H1 (cell line): ENCODE measurements at regions not wholly inside any gene's neighbourhood (a gene's known extent, or its start where the extent isn't known, plus 50 kb on each side); places are given as distances from the start of the nearest gene placed in this dataset.

Experiments used
- CTCF ChIA-PET: fragments of 300-600 bp; sonication (Branson Sonifier 250); formaldehyde crosslinking; loops from one replicate; lab custom pipeline; 2021; ENCODE audit not compliant: partially characterized antibody; lab: Charles Lee
- POLR2A ChIA-PET: fragments of 300-600 bp; sonication (Branson Sonifier 250); formaldehyde crosslinking; loops from one replicate; lab custom pipeline; 2021; ENCODE audit warnings: inconsistent platforms; ENCODE audit not compliant: partially characterized antibody; lab: Charles Lee
- DNase-seq, 2 experiments: peaks; one replicate each; pipeline versions ENCODE4 v3.0.0 to v3.0.0-alpha.2; 2010 to 2022; ENCODE audit warnings: low spot score in 2 of 2, low read depth in 1 of 2, mixed read lengths in 1 of 2
- FAIRE-seq: peaks from 2 replicates; lab custom pipeline; 2011; peaks lifted over from hg19 to GRCh38; lab: Jason Lieb, UNC
- H2AFZ ChIP-seq: 2 replicates; pipeline ENCODE4 v1.8.1; 2012; ENCODE audit warnings: low read length, inconsistent platforms
- H2AK5ac ChIP-seq: 2 replicates; pipeline ENCODE4 v1.6.1; 2013; ENCODE audit warnings: low read depth, low read length
- H2BK120ac ChIP-seq: replicated peaks from 2 replicates; pipeline ENCODE3; 2013; ENCODE audit warnings: low read depth, low read length, inconsistent platforms
- H2BK12ac ChIP-seq: 2 replicates; pipeline ENCODE4 v1.6.1; 2013; ENCODE audit warnings: low read depth, low read length
- H2BK15ac ChIP-seq: 2 replicates; pipeline ENCODE4 v1.6.1; 2013; ENCODE audit warnings: low read length
- H2BK20ac ChIP-seq: 2 replicates; pipeline ENCODE4 v1.6.1; 2013; ENCODE audit warnings: low read length
- H2BK5ac ChIP-seq: 2 replicates; pipeline ENCODE4 v1.6.1; 2013; ENCODE audit warnings: low read depth, low read length
- H3K14ac ChIP-seq: 2 replicates; pipeline ENCODE4 v1.6.1; 2013; ENCODE audit warnings: inconsistent platforms; ENCODE audit not compliant: insufficient read length
- H3K18ac ChIP-seq: 2 replicates; pipeline ENCODE4 v1.6.1; 2013; ENCODE audit warnings: low read length; ENCODE audit errors: extremely low read depth
- H3K23ac ChIP-seq: 2 replicates; pipeline ENCODE4 v1.6.1; 2013; ENCODE audit warnings: inconsistent platforms; ENCODE audit not compliant: insufficient read length
- H3K23me2 ChIP-seq: 2 replicates; pipeline ENCODE4 v1.6.1; 2013; ENCODE audit warnings: low read depth, low read length
- H3K27ac ChIP-seq: 2 replicates; pipeline ENCODE4 v1.6.1; 2011; ENCODE audit warnings: low read depth, low read length, inconsistent platforms
- H3K27me3 ChIP-seq, 4 experiments: replicated peaks in 1 of 4; 1 replicate in 1 of 4; 2 replicates in 3 of 4; pipeline versions ENCODE4 v1.6.1 to v1.8.1; 2011 to 2013; ENCODE audit warnings: low read length in 3 of 4, mild to moderate bottlenecking in 3 of 4, inconsistent platforms in 2 of 4, mixed read lengths in 2 of 4, moderate library complexity in 1 of 4; ENCODE audit not compliant: control insufficient read depth in 3 of 4, insufficient read depth in 3 of 4; ENCODE audit errors: extremely low read depth in 1 of 4
- H3K36me3 ChIP-seq, 4 experiments: 2 replicates each; pipeline versions ENCODE4 v1.6.1 to v1.8.1; 2011 to 2013; ENCODE audit warnings: mild to moderate bottlenecking in 4 of 4, low read length in 3 of 4, moderate library complexity in 2 of 4, control low read depth in 1 of 4, inconsistent platforms in 1 of 4; ENCODE audit not compliant: insufficient read depth in 4 of 4, control insufficient read depth in 2 of 4
- H3K4ac ChIP-seq: replicated peaks from 2 replicates; pipeline ENCODE3; 2013; ENCODE audit warnings: low read length, low read depth, mixed read lengths, inconsistent platforms; ENCODE audit not compliant: insufficient read length
- H3K4me1 ChIP-seq, 4 experiments: replicated peaks in 1 of 4; 1 replicate in 1 of 4; 2 replicates in 3 of 4; pipeline versions ENCODE4 v1.6.1 to v1.8.1; 2011 to 2013; ENCODE audit warnings: low read length in 3 of 4, inconsistent platforms in 2 of 4, mixed read lengths in 1 of 4; ENCODE audit not compliant: insufficient read depth in 4 of 4, control insufficient read depth in 3 of 4
- H3K4me2 ChIP-seq, 2 experiments: 2 replicates each; pipeline versions ENCODE4 v1.6.1 to v1.8.1; 2011 to 2013; ENCODE audit warnings: low read depth in 2 of 2, low read length in 2 of 2, control low read depth in 1 of 2, inconsistent platforms in 1 of 2, mild to moderate bottlenecking in 1 of 2; ENCODE audit not compliant: insufficient read depth in 1 of 2
- H3K4me3 ChIP-seq, 4 experiments: fragments of 200-600, 300-600 bp in 1 of 4; sonication (generic), shearing (Covaris generic), sonication (Bioruptor Twin) in 1 of 4; 2 replicates each; pipeline versions ENCODE4 v1.5.1 to v1.8.1; 2011 to 2016; ENCODE audit warnings: low read length in 4 of 4, low read depth in 3 of 4, control low read depth in 2 of 4, inconsistent platforms in 2 of 4, mild to moderate bottlenecking in 2 of 4, mixed read lengths in 1 of 4, moderate library complexity in 1 of 4; ENCODE audit not compliant: insufficient read depth in 2 of 4; ENCODE audit errors: extremely low read depth in 1 of 4
- H3K56ac ChIP-seq: replicated peaks from 2 replicates; pipeline ENCODE3; 2013; ENCODE audit warnings: low read depth, mild to moderate bottlenecking, mixed read lengths, low read length, inconsistent platforms; ENCODE audit not compliant: insufficient read length
- H3K79me1 ChIP-seq: 2 replicates; pipeline ENCODE4 v1.6.1; 2013; ENCODE audit warnings: low read depth, low read length, control low read depth
- H3K79me2 ChIP-seq, 2 experiments: 2 replicates each; pipeline versions ENCODE4 v1.6.1 to v1.8.1; 2012 to 2013; ENCODE audit warnings: low read length in 2 of 2, mild to moderate bottlenecking in 2 of 2, inconsistent platforms in 1 of 2; ENCODE audit not compliant: insufficient read depth in 2 of 2, control insufficient read depth in 1 of 2
- H3K9ac ChIP-seq, 4 experiments: replicated peaks in 1 of 4; 1 replicate in 1 of 4; 2 replicates in 3 of 4; pipeline versions ENCODE4 v1.6.1 to v1.8.1; 2011 to 2013; ENCODE audit warnings: low read depth in 3 of 4, low read length in 3 of 4, control low read depth in 2 of 4, mild to moderate bottlenecking in 2 of 4, moderate library complexity in 2 of 4, inconsistent platforms in 1 of 4; ENCODE audit errors: extremely low read depth in 1 of 4
- H3K9me3 ChIP-seq, 2 experiments: 2 replicates each; pipeline versions ENCODE4 v1.6.1 to v1.8.1; 2012 to 2013; ENCODE audit warnings: mild to moderate bottlenecking in 2 of 2, moderate library complexity in 2 of 2, control low read depth in 1 of 2, inconsistent platforms in 1 of 2, low read depth in 1 of 2, low read length in 1 of 2, mixed read lengths in 1 of 2; ENCODE audit not compliant: insufficient read depth in 2 of 2
- H4K20me1 ChIP-seq, 2 experiments: replicated peaks in 1 of 2; 2 replicates each; pipeline versions ENCODE3 to v1.8.1; 2011 to 2013; ENCODE audit warnings: inconsistent platforms in 2 of 2, low read length in 2 of 2, mild to moderate bottlenecking in 1 of 2; ENCODE audit not compliant: insufficient read depth in 2 of 2, control insufficient read depth in 1 of 2
- H4K5ac ChIP-seq: 2 replicates; pipeline ENCODE4 v1.6.1; 2013; ENCODE audit warnings: low read length, low read depth, mixed read lengths, inconsistent platforms; ENCODE audit not compliant: insufficient read length
- H4K8ac ChIP-seq: 2 replicates; pipeline ENCODE4 v1.8.0; 2013; ENCODE audit warnings: mild to moderate bottlenecking, moderate library complexity, low read length, inconsistent platforms; ENCODE audit not compliant: insufficient read depth; ENCODE audit errors: extremely low read depth
- H4K91ac ChIP-seq: replicated peaks from 2 replicates; pipeline ENCODE3; 2013; ENCODE audit warnings: low read length, mixed read lengths, inconsistent platforms; ENCODE audit not compliant: insufficient read length
- CBX5 ChIP-seq: fragments of 300-800, 300-1000 bp; sonication (generic); IDR thresholded peaks from 2 replicates; pipeline ENCODE4 v1.7.1; 2016; ENCODE audit warnings: antibody characterized with exemption, low read length, low read depth
- CBX8 ChIP-seq: fragments of 300-800, 300-1000 bp; sonication (generic); IDR thresholded peaks from 2 replicates; pipeline ENCODE4 v1.7.1; 2016; ENCODE audit warnings: low read depth, low read length, borderline replicate concordance
- CTBP2 ChIP-seq: IDR thresholded peaks from 2 replicates; pipeline ENCODE4 v1.7.0; 2011; ENCODE audit warnings: borderline replicate concordance, mild to moderate bottlenecking, moderate library complexity, mixed read lengths, low read length; ENCODE audit not compliant: insufficient read depth, insufficient read length
- CTCF ChIP-seq, 3 experiments: IDR thresholded peaks; 1 replicate in 2 of 3; 2 replicates in 1 of 3; pipeline versions ENCODE4 v1.5.1 to v1.6.1; 2011; ENCODE audit warnings: low read length in 3 of 3, mild to moderate bottlenecking in 3 of 3, inconsistent platforms in 2 of 3, low read depth in 1 of 3, moderate library complexity in 1 of 3; ENCODE audit not compliant: insufficient read depth in 1 of 3; ENCODE audit errors: control extremely low read depth in 1 of 3
- FOSL1 ChIP-seq: IDR thresholded peaks from 2 replicates; pipeline ENCODE4 v1.6.1; 2011; ENCODE audit warnings: mild to moderate bottlenecking, low read depth, low read length, moderate library complexity; ENCODE audit not compliant: insufficient read depth
- GABPA ChIP-seq: IDR thresholded peaks from 2 replicates; pipeline ENCODE4 v1.6.1; 2011; ENCODE audit warnings: mild to moderate bottlenecking, low read length, moderate library complexity, borderline replicate concordance; ENCODE audit not compliant: insufficient read depth
- GTF2F1 ChIP-seq: IDR thresholded peaks from 2 replicates; pipeline ENCODE4 v1.6.1; 2012; ENCODE audit warnings: low read depth, low read length, improper control_type of control experiment, borderline replicate concordance
- MAFK ChIP-seq: IDR thresholded peaks from 2 replicates; pipeline ENCODE4 v1.6.1; 2012; ENCODE audit warnings: low read depth, mild to moderate bottlenecking, improper control_type of control experiment, low read length
- POU5F1 ChIP-seq: IDR thresholded peaks from 2 replicates; pipeline ENCODE4 v1.6.1; 2011; ENCODE audit warnings: low read depth, mild to moderate bottlenecking, low read length, moderate library complexity
- RAD21 ChIP-seq, 2 experiments: IDR thresholded peaks in 1 of 2; conservative IDR thresholded peaks in 1 of 2; 2 replicates each; pipeline ENCODE4 v1.6.1; 2011; ENCODE audit warnings: low read depth in 2 of 2, low read length in 2 of 2, improper control_type of control experiment in 1 of 2, inconsistent platforms in 1 of 2, mild to moderate bottlenecking in 1 of 2, moderate library complexity in 1 of 2
- RXRA ChIP-seq: IDR thresholded peaks from 2 replicates; pipeline ENCODE4 v1.6.1; 2011; ENCODE audit warnings: low read depth, mild to moderate bottlenecking, low read length, moderate library complexity; ENCODE audit not compliant: insufficient read depth
- TBP ChIP-seq: IDR thresholded peaks from 2 replicates; pipeline ENCODE4 v1.6.1; 2011; ENCODE audit warnings: low read depth, low read length, improper control_type of control experiment
- WGBS, 2 experiments: shearing (Covaris generic) in 1 of 2; methylation state at CpG; one replicate each; pipeline versions ENCODE4 v1.1.6 to v1.1.7; 2013 to 2015; ENCODE audit warnings: low lambda C conversion rate in 2 of 2, mixed read lengths in 2 of 2, inconsistent platforms in 1 of 2, low coverage in 1 of 2, missing lambda C conversion rate in 1 of 2; ENCODE audit not compliant: insufficient replicate concordance in 2 of 2, insufficient coverage in 1 of 2, insufficient read length in 1 of 2; ENCODE audit errors: extremely low coverage in 1 of 2, missing lambda C conversion rate in 1 of 2; 5-methylcytosine and 5-hydroxymethylcytosine counted together

- Histone ChIP-seq H3K27ac (no peak overlapping the region), H3K4me1 (no peaks in the 10 kb centered on the region), H4K20me1 (no peaks in the 10 kb centered on the region), H2BK15ac (no peak overlapping the region), H3K4me2 (no peak overlapping the region), H4K8ac (no peak overlapping the region), H2BK120ac (no peak overlapping the region), H3K14ac (no peak overlapping the region), H3K4me3 (no peak overlapping the region), H4K91ac (no peak overlapping the region), H2BK12ac (no peak overlapping the region), H3K56ac (no peak overlapping the region), H2BK5ac (no peak overlapping the region), H3K36me3 (no peaks in the 10 kb centered on the region), H3K27me3 (no peaks in the 10 kb centered on the region), H2BK20ac (no peak overlapping the region), H3K9me3 (no peaks in the 10 kb centered on the region), H3K18ac (no peak overlapping the region), H3K79me1 (no peaks in the 10 kb centered on the region), H2AK5ac (no peak overlapping the region), H3K23me2 (no peaks in the 10 kb centered on the region), H3K23ac (no peak overlapping the region), H4K5ac (no peak overlapping the region), H3K4ac (no peak overlapping the region), H3K79me2 (no peaks in the 10 kb centered on the region), H3K9ac (no peak overlapping the region), H2AFZ (no peak overlapping the region)
- no peak for FAIRE-seq
- ChIA-PET CTCF (no interaction called here), POLR2A (no interaction called here)
- DNase-seq = no peak
- WGBS, 2 experiments = 100% methylated on average over 2 of the region's 2 CpGs; no CpG with 5 or more reads in 1 of the 2 experiments
- TF ChIP-seq RXRA (no peak), POU5F1 (no peak), CTBP2 (no peak), RAD21 (IDR thresholded peaks at IDR 0.05 in 1 of 2, conservative IDR thresholded peaks at IDR 0.05 in 1 of 2; ENCODE audit: low read depth in 2 of 2, low read length in 2 of 2) (no peak), GTF2F1 (no peak), CTCF (IDR thresholded peaks at IDR 0.05; ENCODE audit: control extremely low read depth in 1 of 3, insufficient read depth in 1 of 3, low read depth in 1 of 3, low read length in 3 of 3) (no peak), TBP (no peak), CBX8 (no peak), GABPA (no peak), MAFK (no peak), CBX5 (no peak), FOSL1 (no peak)
Measured at GRCh38 chr11:110955776-110956175, 243.5 kb upstream of the ARHGAP20 start.
